ENCODE measurements at regions not wholly inside any gene's neighbourhood (a gene's known extent, or its start where the extent isn't known, plus 50 kb on each side); places are given as distances from the start of the nearest gene placed in this dataset.

DNA sequence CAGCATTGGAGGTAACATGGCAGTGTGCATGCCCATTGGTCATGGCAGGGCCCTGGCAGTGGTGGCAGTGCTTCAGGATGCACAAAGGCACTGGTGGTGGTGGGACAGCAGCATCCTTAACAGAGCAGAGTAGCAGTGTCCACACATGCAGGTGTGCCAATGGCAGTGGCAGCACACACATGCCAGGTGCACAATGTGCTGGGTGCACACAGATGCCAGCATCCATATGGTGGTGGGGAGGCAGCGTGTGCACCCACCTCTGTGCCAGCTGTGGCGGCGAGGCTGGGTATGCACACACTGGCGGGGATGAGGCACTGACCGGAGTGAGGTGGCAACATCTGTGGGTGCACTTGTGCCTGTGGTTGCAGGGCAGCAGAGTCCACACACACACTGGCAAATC, 150.6 kb downstream of the SI start:
- no peaks in the 10 kb centered on the region for H3K79me2 ChIP-seq (ENCODE audit: control insufficient read depth, low read length)
- no peaks in the 10 kb centered on the region for H3K9me2 ChIP-seq (replicated peaks; ENCODE audit: control insufficient read depth, low read length)
- H3K27me3 ChIP-seq (ENCODE audit: control insufficient read depth, low read length) = no peaks in the 10 kb centered on the region
- no peak overlapping the region for H3K27ac ChIP-seq (ENCODE audit: low read depth, low read length)
- H4K20me1 ChIP-seq (ENCODE audit: control insufficient read depth, insufficient read depth, low read depth, low read length) = no peaks in the 10 kb centered on the region
- no peaks in the 10 kb centered on the region for H3F3A ChIP-seq (ENCODE audit: control insufficient read depth, insufficient read depth)
- TF ChIP-seq EZH2phosphoT487 (IDR thresholded peaks at IDR 0.05; ENCODE audit: borderline replicate concordance, low read length) = no peak
- TF ChIP-seq, protein P1, sequence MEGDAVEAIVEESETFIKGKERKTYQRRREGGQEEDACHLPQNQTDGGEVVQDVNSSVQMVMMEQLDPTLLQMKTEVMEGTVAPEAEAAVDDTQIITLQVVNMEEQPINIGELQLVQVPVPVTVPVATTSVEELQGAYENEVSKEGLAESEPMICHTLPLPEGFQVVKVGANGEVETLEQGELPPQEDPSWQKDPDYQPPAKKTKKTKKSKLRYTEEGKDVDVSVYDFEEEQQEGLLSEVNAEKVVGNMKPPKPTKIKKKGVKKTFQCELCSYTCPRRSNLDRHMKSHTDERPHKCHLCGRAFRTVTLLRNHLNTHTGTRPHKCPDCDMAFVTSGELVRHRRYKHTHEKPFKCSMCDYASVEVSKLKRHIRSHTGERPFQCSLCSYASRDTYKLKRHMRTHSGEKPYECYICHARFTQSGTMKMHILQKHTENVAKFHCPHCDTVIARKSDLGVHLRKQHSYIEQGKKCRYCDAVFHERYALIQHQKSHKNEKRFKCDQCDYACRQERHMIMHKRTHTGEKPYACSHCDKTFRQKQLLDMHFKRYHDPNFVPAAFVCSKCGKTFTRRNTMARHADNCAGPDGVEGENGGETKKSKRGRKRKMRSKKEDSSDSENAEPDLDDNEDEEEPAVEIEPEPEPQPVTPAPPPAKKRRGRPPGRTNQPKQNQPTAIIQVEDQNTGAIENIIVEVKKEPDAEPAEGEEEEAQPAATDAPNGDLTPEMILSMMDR (IDR thresholded peaks at IDR 0.05; ENCODE audit: low read depth, low read length, poor library complexity, severe bottlenecking) = no peak
- no peak overlapping the region for H3K4me2 ChIP-seq (ENCODE audit: low read length)
- H3K36me3 ChIP-seq (ENCODE audit: control insufficient read depth, low read length) = no peaks in the 10 kb centered on the region
- H3K4me1 ChIP-seq (ENCODE audit: control insufficient read depth, low read length) = no peaks in the 10 kb centered on the region
- H3K9me3 ChIP-seq (ENCODE audit: control insufficient read depth, insufficient read depth, low read length) = peaks cover 10% of the 10 kb centered on the region; the same call in 1 of the 2 replicates
- no peak overlapping the region for H3K4me3 ChIP-seq (ENCODE audit: low read length)

DNA sequence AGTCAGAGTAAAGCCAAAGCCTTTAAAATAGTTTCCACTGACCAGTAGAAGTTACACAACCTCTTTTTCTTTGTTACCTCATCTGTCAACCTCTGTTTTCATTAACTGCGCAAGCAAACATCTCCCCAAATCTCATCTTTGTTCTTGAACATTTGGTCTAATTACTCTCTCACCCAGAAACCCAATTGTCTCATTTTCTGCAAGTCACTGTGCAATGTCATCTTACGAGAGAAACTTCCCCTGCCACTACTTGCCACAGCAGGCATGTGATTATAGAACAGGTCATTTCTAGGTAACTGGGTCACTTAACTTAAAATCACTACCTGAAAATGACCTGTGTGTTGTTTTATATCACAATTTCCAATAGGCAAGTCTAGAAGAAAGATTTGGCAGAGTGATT, 159.4 kb downstream of the SI start:
- no peak overlapping the region for H3K27ac ChIP-seq (ENCODE audit: low read depth, low read length)
- no peaks in the 10 kb centered on the region for H3K9me3 ChIP-seq (ENCODE audit: control insufficient read depth, insufficient read depth, low read length)
- H3K4me1 ChIP-seq (ENCODE audit: control insufficient read depth, low read length) = no peaks in the 10 kb centered on the region
- TF ChIP-seq, protein P1 (IDR thresholded peaks at IDR 0.05; ENCODE audit: low read depth, low read length, poor library complexity, severe bottlenecking) = no peak
- no peak for TF ChIP-seq EZH2phosphoT487 (IDR thresholded peaks at IDR 0.05; ENCODE audit: borderline replicate concordance, low read length)
- no peaks in the 10 kb centered on the region for H3K9me2 ChIP-seq (replicated peaks; ENCODE audit: control insufficient read depth, low read length)
- no peaks in the 10 kb centered on the region for H3K36me3 ChIP-seq (ENCODE audit: control insufficient read depth, low read length)
- no peaks in the 10 kb centered on the region for H3K27me3 ChIP-seq (ENCODE audit: control insufficient read depth, low read length)
- no peaks in the 10 kb centered on the region for H3K79me2 ChIP-seq (ENCODE audit: control insufficient read depth, low read length)
- H3F3A ChIP-seq (ENCODE audit: control insufficient read depth, insufficient read depth) = no peaks in the 10 kb centered on the region
- H4K20me1 ChIP-seq (ENCODE audit: control insufficient read depth, insufficient read depth, low read depth, low read length) = no peaks in the 10 kb centered on the region
- no peak overlapping the region for H3K4me3 ChIP-seq (ENCODE audit: low read length)
- H3K4me2 ChIP-seq (ENCODE audit: low read length) = no peak overlapping the region

DNA sequence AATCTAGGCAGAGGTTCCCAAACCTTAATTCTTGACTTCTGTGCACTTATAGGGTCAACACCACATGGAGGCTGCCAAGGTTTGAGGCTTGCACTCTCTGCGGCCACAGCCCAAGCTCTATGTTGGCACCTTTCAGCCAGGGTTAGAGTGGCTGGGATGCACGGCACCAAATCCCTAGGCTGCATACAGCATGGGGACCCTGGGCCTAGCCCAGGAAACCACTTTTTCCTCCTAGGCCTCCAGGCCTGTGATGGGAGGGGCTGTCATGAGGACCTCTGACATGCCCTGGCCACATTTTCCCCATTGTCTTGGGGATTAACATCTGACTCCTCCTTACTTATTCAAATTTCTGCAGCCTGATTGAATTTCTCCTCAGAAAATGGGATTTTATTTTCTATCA, 165.4 kb downstream of the SI start:
- TF ChIP-seq EZH2phosphoT487 (IDR thresholded peaks at IDR 0.05; ENCODE audit: borderline replicate concordance, low read length) = no peak
- TF ChIP-seq, protein P1 (IDR thresholded peaks at IDR 0.05; ENCODE audit: low read depth, low read length, poor library complexity, severe bottlenecking) = no peak
- Histone ChIP-seq H3K27me3 (ENCODE audit: control insufficient read depth, low read length) (no peaks in the 10 kb centered on the region), H4K20me1 (ENCODE audit: control insufficient read depth, insufficient read depth, low read depth, low read length) (no peaks in the 10 kb centered on the region), H3K9me3 (ENCODE audit: control insufficient read depth, insufficient read depth, low read length) (peaks cover 3% of the 10 kb centered on the region; the same call in 1 of the 2 replicates), H3K79me2 (ENCODE audit: control insufficient read depth, low read length) (no peaks in the 10 kb centered on the region), H3K9me2 (replicated peaks; ENCODE audit: control insufficient read depth, low read length) (no peaks in the 10 kb centered on the region), H3K4me2 (ENCODE audit: low read length) (no peak overlapping the region), H3K27ac (ENCODE audit: low read depth, low read length) (no peak overlapping the region), H3K4me3 (ENCODE audit: low read length) (no peak overlapping the region), H3K4me1 (ENCODE audit: control insufficient read depth, low read length) (no peaks in the 10 kb centered on the region), H3K36me3 (ENCODE audit: control insufficient read depth, low read length) (no peaks in the 10 kb centered on the region), H3F3A (ENCODE audit: control insufficient read depth, insufficient read depth) (no peaks in the 10 kb centered on the region)

Measured in DOHH2 (cell line).